Body of pancreas (tissue), 4 donors: ENCODE measurements at regions not wholly inside any gene's neighbourhood (a gene's known extent, or its start where the extent isn't known, plus 50 kb on each side); places are given as distances from the start of the nearest gene placed in this dataset.

Source experiments
- ATAC-seq: fragments of 150-250 bp; one replicate; pipeline ENCODE4 v1.9.1; 2016
- DNase-seq, 4 donors: peaks; one replicate each; pipeline ENCODE4 v3.0.0-alpha.2; 2019
- H3K27ac ChIP-seq, 4 donors: fragments of 200-600 bp; sonication (generic); 1 replicate in 3 of 4; 2 replicates in 1 of 4; pipeline versions ENCODE4 v1.5.1 to v1.6.1; 2016 to 2019; ENCODE audit warnings: mild to moderate bottlenecking in 1 of 4, mixed read lengths in 1 of 4, moderate library complexity in 1 of 4
- H3K27me3 ChIP-seq, 2 donors: fragments of 200-600 bp; sonication (generic); one replicate each; pipeline ENCODE4 v1.6.0; 2016; ENCODE audit warnings: mild to moderate bottlenecking in 1 of 2
- H3K36me3 ChIP-seq, 2 donors: fragments of 200-600 bp; sonication (generic); replicated peaks in 1 of 2; 2 replicates each; pipeline ENCODE4 v1.5.1; 2016; ENCODE audit warnings: low read depth in 2 of 2; ENCODE audit not compliant: insufficient read depth in 1 of 2
- H3K4me1 ChIP-seq: fragments of 200-600 bp; sonication (generic); one replicate; pipeline ENCODE4 v1.6.0; 2016
- H3K4me3 ChIP-seq, 2 donors: fragments of 200-600 bp; sonication (generic); 1 replicate in 1 of 2; 2 replicates in 1 of 2; pipeline ENCODE4 v1.5.1; 2016 to 2019
- H3K9me3 ChIP-seq, 3 donors: fragments of 200-600 bp; sonication (generic); 1 replicate in 2 of 3; 2 replicates in 1 of 3; pipeline ENCODE4 v1.5.1; 2016
- CTCF ChIP-seq, 7 experiments: fragments of 450-650 bp in 4 of 7; fragments of 200-600 bp in 3 of 7; sonication (generic) in 3 of 7; IDR thresholded peaks; one replicate each; pipeline ENCODE4 v1.5.1; 2016 to 2019; ENCODE audit warnings: antibody characterized with exemption in 7 of 7
- POLR2A ChIP-seq, 3 donors: fragments of 450-650 bp; IDR thresholded peaks; one replicate each; pipeline ENCODE4 v1.6.1; 2016; ENCODE audit warnings: antibody characterized with exemption in 3 of 3, mild to moderate bottlenecking in 2 of 3
- WGBS, 2 donors: methylation state at CpG; one replicate each; pipeline ENCODE4 v1.1.5; 2017; 5-methylcytosine and 5-hydroxymethylcytosine counted together
- intact Hi-C: fragments of 100-400 bp; cut with DNase I; formaldehyde crosslinking; loops from one replicate; pipeline ENCODE4 v1.15.1; 2023

- intact Hi-C loops = no loop called here
- Histone ChIP-seq H3K36me3 (no peaks in the 10 kb centered on the region), H3K27me3 (no peaks in the 10 kb centered on the region), H3K9me3 (no peaks in the 10 kb centered on the region), H3K27ac (no peak overlapping the region), H3K4me1 (no peaks in the 10 kb centered on the region), H3K4me3 (no peak overlapping the region)
- DNase-seq (no peak), ATAC-seq (no peak)
- 20 to 22% methylated on average over 3 of the region's 3 CpGs for WGBS, 2 donors
- TF ChIP-seq POLR2A (IDR thresholded peaks at IDR 0.05) = no peak
- TF ChIP-seq CTCF (IDR thresholded peaks at IDR 0.05) = no peak
These were observed 183.2 kb upstream of the DACH1 start for GRCh38 chr13:72050251-72050650.

GRCh38 chr13:72043366-72043765 is 176.4 kb upstream of the DACH1 start:
- DNase-seq = no peak
- TF ChIP-seq CTCF (IDR thresholded peaks at IDR 0.05) (no peak), POLR2A (IDR thresholded peaks at IDR 0.05) (no peak)
- no peaks in the 10 kb centered on the region for H3K9me3 ChIP-seq
- no peak overlapping the region for H3K27ac ChIP-seq
- ATAC-seq = no peak
- no peaks in the 10 kb centered on the region for H3K27me3 ChIP-seq
- WGBS, 2 donors = 55 to 58% methylated on average over 4 of the region's 4 CpGs
- no peaks in the 10 kb centered on the region for H3K4me1 ChIP-seq
- H3K36me3 ChIP-seq = no peaks in the 10 kb centered on the region
- no peak overlapping the region for H3K4me3 ChIP-seq
- intact Hi-C loops = no loop called here

GRCh38 chr13:72041165-72041564 is 174.2 kb upstream of the DACH1 start:
- DNase-seq (no peak), ATAC-seq (no peak)
- Histone ChIP-seq H3K9me3 (no peaks in the 10 kb centered on the region), H3K4me3 (no peak overlapping the region), H3K27me3 (no peaks in the 10 kb centered on the region), H3K4me1 (no peaks in the 10 kb centered on the region), H3K36me3 (no peaks in the 10 kb centered on the region), H3K27ac (no peak overlapping the region)
- intact Hi-C loops = no loop called here
- no peak for TF ChIP-seq CTCF (IDR thresholded peaks at IDR 0.05)
- no peak for TF ChIP-seq POLR2A (IDR thresholded peaks at IDR 0.05)
- WGBS, 2 donors = 60 to 73% methylated on average over 2 of the region's 2 CpGs

GRCh38 chr13:72039126-72039525 is 172.1 kb upstream of the DACH1 start:
- no peak for TF ChIP-seq POLR2A (IDR thresholded peaks at IDR 0.05)
- no peak for TF ChIP-seq CTCF (IDR thresholded peaks at IDR 0.05)
- DNase-seq (no peak), ATAC-seq (no peak)
- Histone ChIP-seq H3K27ac (no peak overlapping the region), H3K4me3 (no peak overlapping the region), H3K4me1 (no peaks in the 10 kb centered on the region), H3K27me3 (no peaks in the 10 kb centered on the region), H3K9me3 (no peaks in the 10 kb centered on the region), H3K36me3 (no peaks in the 10 kb centered on the region)
- 87 to 91% methylated on average over 3 of the region's 3 CpGs for WGBS, 2 donors
- intact Hi-C loops = no loop called here

GRCh38 chr13:72029981-72030380 is 163.0 kb upstream of the DACH1 start:
- whole genome bisulfite sequencing, 2 donors = 75 to 78% methylated on average over 3 of the region's 3 CpGs
- intact Hi-C loops = no loop called here
- Histone ChIP-seq H3K27me3 (no peaks in the 10 kb centered on the region), H3K27ac (no peak overlapping the region), H3K36me3 (no peaks in the 10 kb centered on the region), H3K4me1 (no peaks in the 10 kb centered on the region), H3K4me3 (no peak overlapping the region), H3K9me3 (no peaks in the 10 kb centered on the region)
- DNase-seq (no peak), ATAC-seq (no peak)
- TF ChIP-seq CTCF (IDR thresholded peaks at IDR 0.05) = no peak
- no peak for TF ChIP-seq POLR2A (IDR thresholded peaks at IDR 0.05)
